SJSA1 (cell line): ENCODE measurements at regions not wholly inside any gene's neighbourhood (a gene's known extent, or its start where the extent isn't known, plus 50 kb on each side); places are given as distances from the start of the nearest gene placed in this dataset.

ENCODE experiments used
- DNase-seq, 2 experiments: peaks; one replicate each; pipeline ENCODE4 v3.0.0-alpha.2; 2015 to 2020; ENCODE audit warnings: low spot score in 2 of 2, low read depth in 1 of 2
- H3K27ac ChIP-seq: fragments of 250-450 bp; sonication (Bioruptor Pico); 2 replicates; pipeline ENCODE4 v1.5.1; 2020; ENCODE audit warnings: mild to moderate bottlenecking, moderate library complexity
- H3K27me3 ChIP-seq: fragments of 250-450 bp; sonication (Bioruptor Pico); replicated peaks from 2 replicates; pipeline ENCODE4 v1.5.1; 2020; ENCODE audit warnings: mild to moderate bottlenecking, moderate library complexity
- H3K36me3 ChIP-seq: fragments of 250-450 bp; sonication (Bioruptor Pico); 2 replicates; pipeline ENCODE4 v1.5.1; 2020; ENCODE audit warnings: mild to moderate bottlenecking
- H3K4me1 ChIP-seq: fragments of 250-450 bp; sonication (Bioruptor Pico); replicated peaks from 2 replicates; pipeline ENCODE4 v1.6.1; 2021; ENCODE audit warnings: mild to moderate bottlenecking
- H3K4me3 ChIP-seq: fragments of 250-450 bp; sonication (Bioruptor Pico); 2 replicates; pipeline ENCODE4 v1.5.1; 2020; ENCODE audit warnings: mild to moderate bottlenecking
- H3K9me3 ChIP-seq: fragments of 250-450 bp; sonication (Bioruptor Pico); replicated peaks from 2 replicates; pipeline ENCODE4 v1.5.1; 2020; ENCODE audit warnings: mild to moderate bottlenecking

DNA sequence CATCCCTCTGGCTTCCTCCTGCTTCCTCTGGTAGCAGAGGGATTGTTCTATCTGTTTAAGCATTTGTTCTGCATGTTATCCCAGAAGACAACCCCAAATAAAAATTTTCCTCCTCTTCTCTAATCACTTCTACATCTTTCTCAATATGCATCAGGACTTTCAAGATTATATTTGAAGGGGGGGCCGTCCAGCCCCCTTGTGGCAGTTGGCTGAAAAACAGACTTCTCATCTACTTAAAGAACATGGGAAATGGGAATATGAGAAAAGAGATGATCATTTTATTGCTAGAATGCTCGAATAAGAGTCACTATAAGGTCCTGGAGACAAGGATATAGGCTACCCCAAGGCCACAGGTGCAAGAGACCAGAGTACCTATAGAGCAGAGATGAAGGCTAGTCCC lies 466.0 kb downstream of the REEP3 start:
- no peaks in the 10 kb centered on the region; the same call in 1 of the 2 replicates for H3K9me3 ChIP-seq
- H3K4me1 ChIP-seq = no peaks in the 10 kb centered on the region
- H3K4me3 ChIP-seq = no peak overlapping the region
- H3K27ac ChIP-seq = no peak overlapping the region
- no peak for DNase-seq
- H3K36me3 ChIP-seq = no peaks in the 10 kb centered on the region
- no peaks in the 10 kb centered on the region for H3K27me3 ChIP-seq

GRCh38 chr10:63994371-63994770 lies 473.2 kb downstream of the REEP3 start:
- H3K27ac ChIP-seq = no peak overlapping the region
- no peaks in the 10 kb centered on the region; the same call in 1 of the 2 replicates for H3K9me3 ChIP-seq
- no peaks in the 10 kb centered on the region for H3K27me3 ChIP-seq
- DNase-seq = no peak
- no peaks in the 10 kb centered on the region for H3K4me1 ChIP-seq
- no peak overlapping the region for H3K4me3 ChIP-seq
- no peaks in the 10 kb centered on the region for H3K36me3 ChIP-seq

- Histone ChIP-seq H3K9me3 (no peaks in the 10 kb centered on the region), H3K36me3 (no peaks in the 10 kb centered on the region), H3K4me1 (no peaks in the 10 kb centered on the region), H3K4me3 (no peak overlapping the region), H3K27me3 (no peaks in the 10 kb centered on the region), H3K27ac (no peak overlapping the region)
- DNase-seq = no peak
These were observed 486.0 kb downstream of the REEP3 start for GRCh38 chr10:64007157-64007556.

GRCh38 chr10:64010711-64011110 lies 489.5 kb downstream of the REEP3 start:
- no peak for DNase-seq

GRCh38 chr10:64011912-64012714 lies 490.9 kb downstream of the REEP3 start:
- Histone ChIP-seq H3K9me3 (no peaks in the 10 kb centered on the region), H3K4me3 (no peak overlapping the region), H3K27me3 (no peaks in the 10 kb centered on the region), H3K36me3 (no peaks in the 10 kb centered on the region), H3K27ac (no peak overlapping the region), H3K4me1 (no peaks in the 10 kb centered on the region)
- DNase-seq = peak in 1 of 2 experiments; percentile 1

More at GRCh38 chr10:64010711-64011110, 489.5 kb downstream of the REEP3 start:
- no peak overlapping the region for H3K4me3 ChIP-seq
- no peaks in the 10 kb centered on the region for H3K27me3 ChIP-seq
- no peaks in the 10 kb centered on the region for H3K9me3 ChIP-seq
- no peak overlapping the region for H3K27ac ChIP-seq
- H3K36me3 ChIP-seq = no peaks in the 10 kb centered on the region
- no peaks in the 10 kb centered on the region for H3K4me1 ChIP-seq

GRCh38 chr10:64014281-64014680 lies 493.1 kb downstream of the REEP3 start:
- no peaks in the 10 kb centered on the region for H3K4me1 ChIP-seq
- no peak overlapping the region for H3K4me3 ChIP-seq
- H3K9me3 ChIP-seq = no peaks in the 10 kb centered on the region
- H3K36me3 ChIP-seq = no peaks in the 10 kb centered on the region
- no peak for DNase-seq
- H3K27me3 ChIP-seq = no peaks in the 10 kb centered on the region
- H3K27ac ChIP-seq = no peak overlapping the region

DNA sequence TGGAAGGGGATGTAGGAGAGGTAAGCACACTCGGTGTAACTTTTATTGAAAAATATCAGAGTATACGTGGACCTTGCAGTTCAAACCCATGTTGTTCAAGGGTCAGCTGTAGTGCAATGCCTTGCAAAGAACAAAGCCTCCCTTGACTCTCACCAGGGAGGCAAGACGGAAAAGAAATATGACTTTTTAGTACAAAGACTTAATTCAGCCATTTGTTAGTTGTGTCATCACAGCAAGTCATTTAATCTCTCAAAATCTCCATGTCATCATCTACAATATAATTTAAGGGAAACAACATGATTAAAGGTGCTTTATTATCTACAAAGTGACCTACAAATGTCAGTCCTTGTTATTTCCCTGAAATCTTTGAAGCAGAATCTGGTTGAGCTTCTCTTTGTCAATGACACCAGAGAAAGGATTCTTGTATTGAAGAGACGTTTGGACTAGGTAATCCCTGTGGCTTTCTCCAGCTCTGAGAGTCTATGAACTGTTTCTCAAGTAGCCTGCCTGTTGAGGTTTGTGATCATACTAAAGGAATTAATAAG lies 502.8 kb downstream of the REEP3 start:
- Histone ChIP-seq H3K27ac (no peak overlapping the region), H3K27me3 (no peaks in the 10 kb centered on the region), H3K9me3 (no peaks in the 10 kb centered on the region), H3K36me3 (no peaks in the 10 kb centered on the region), H3K4me1 (no peaks in the 10 kb centered on the region), H3K4me3 (no peak overlapping the region)
- DNase-seq = no peak

DNA sequence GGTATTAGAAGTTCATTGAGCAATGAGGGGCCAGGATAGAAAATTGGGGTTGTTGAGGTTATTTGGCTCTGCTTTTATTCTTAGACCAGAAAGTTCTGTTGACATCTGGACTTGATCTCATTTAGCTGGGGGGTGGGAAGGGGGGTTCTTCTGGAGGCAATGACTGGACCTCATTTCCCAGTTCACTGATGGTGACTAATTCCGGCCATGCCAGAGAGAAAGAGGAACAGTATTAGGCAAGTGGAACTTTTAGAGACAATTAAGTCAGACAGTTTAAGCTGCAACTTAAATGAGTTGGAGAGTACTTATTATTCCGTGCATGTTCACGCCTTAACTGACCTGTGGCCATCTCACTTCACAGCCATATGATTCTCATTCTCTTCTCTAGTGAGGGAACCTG lies 512.5 kb downstream of the REEP3 start:
- 0 out of 2 replicates have a peak, but pooled peaks cover 3% of the 10 kb centered on the region for H3K27me3 ChIP-seq
- DNase-seq = no peak
- no peaks in the 10 kb centered on the region for H3K36me3 ChIP-seq
- no peak overlapping the region for H3K27ac ChIP-seq
- no peaks in the 10 kb centered on the region for H3K9me3 ChIP-seq
- no peaks in the 10 kb centered on the region for H3K4me1 ChIP-seq
- H3K4me3 ChIP-seq = no peak overlapping the region

DNA sequence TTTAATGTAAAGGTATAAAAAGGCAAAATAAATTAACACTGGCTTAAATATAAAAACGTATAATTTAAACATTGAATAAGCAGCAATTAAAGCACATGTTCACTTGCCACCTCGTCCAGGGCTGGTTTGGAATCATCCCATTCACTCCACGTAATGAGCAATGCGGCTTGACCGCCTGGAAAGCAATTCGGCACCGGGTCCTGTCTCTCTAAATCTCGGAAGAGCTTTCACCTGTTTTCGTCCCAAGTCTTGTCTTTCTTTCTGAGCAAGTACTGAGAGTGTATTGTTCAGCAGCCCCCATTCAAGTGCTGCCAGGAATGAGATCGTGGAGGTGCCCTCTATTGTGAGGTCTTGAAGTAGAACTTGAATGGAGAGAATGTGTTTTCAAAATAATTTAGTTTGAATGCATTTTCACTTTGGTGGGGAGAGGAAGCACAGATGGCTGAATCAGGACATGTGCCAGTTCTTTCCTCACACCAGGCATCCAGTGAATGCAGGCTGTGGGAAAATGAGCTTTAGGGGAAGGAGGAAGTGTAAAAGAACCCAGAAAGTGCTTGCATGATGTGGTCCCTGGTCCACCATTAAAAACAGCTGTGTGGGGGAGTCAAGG lies 515.2 kb downstream of the REEP3 start:
- Histone ChIP-seq H3K4me3 (no peak overlapping the region), H3K4me1 (no peaks in the 10 kb centered on the region)
- no peak for DNase-seq

DNA sequence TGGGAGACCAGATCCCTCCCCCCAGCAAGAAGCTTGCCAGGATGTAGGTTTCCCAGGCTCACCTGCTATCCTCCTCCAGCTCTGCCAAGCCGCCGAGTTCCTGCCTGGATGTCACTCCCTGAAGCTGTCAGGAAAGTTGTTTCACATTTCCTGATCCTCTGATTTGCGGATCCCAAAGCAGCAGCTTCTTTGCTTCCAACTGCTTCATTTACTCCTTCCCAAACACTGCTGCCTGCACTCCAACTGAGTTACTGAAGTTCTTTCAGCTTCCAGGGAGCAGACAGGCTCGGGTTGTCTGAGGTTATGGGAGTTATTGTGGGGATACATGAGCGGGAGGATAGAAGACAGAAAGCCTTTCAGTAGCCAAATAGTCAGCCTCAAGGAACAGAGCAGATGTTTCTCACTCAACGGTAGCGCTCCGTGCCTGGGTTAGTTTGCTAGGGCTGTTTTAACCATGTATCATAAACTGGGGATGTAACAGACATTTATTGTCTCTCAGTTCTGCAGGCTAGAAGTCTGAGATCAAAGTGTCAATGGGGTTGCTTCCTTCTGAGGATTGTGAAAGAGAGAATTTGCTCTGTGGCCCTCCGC lies 516.0 kb downstream of the REEP3 start:
- Histone ChIP-seq H3K27me3 (0 out of 2 replicates have a peak, but pooled peaks cover 3% of the 10 kb centered on the region), H3K36me3 (no peaks in the 10 kb centered on the region), H3K4me3 (no peak overlapping the region), H3K9me3 (no peaks in the 10 kb centered on the region), H3K27ac (no peak overlapping the region), H3K4me1 (no peaks in the 10 kb centered on the region)
- DNase-seq = no peak

More for the DNA sequence above, 515.2 kb downstream of the REEP3 start:
- Histone ChIP-seq H3K36me3 (no peaks in the 10 kb centered on the region), H3K27ac (no peak overlapping the region), H3K9me3 (no peaks in the 10 kb centered on the region), H3K27me3 (0 out of 2 replicates have a peak, but pooled peaks cover 3% of the 10 kb centered on the region)

DNA sequence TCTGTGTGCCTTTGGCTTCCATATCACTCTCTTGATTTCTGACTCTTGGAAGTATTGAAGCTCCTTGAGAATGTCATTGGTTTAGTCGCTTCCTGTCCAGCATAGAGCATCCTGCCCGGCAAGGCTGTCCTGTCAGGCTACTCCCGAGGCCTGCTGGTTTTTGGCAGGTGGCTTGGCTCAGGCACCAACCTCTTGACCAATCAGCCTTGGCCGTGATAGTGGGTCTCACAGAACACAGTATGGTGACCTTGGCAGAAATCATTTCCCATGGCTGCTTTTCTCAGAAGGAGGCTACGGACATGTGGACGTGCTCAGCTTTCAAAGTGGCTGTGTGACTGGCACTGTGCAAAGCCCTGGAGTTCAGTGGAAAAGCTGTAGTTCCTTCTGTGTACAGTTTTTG lies 516.9 kb downstream of the REEP3 start:
- H3K36me3 ChIP-seq = no peaks in the 10 kb centered on the region
- H3K4me1 ChIP-seq = no peaks in the 10 kb centered on the region
- H3K9me3 ChIP-seq = no peaks in the 10 kb centered on the region

DNA sequence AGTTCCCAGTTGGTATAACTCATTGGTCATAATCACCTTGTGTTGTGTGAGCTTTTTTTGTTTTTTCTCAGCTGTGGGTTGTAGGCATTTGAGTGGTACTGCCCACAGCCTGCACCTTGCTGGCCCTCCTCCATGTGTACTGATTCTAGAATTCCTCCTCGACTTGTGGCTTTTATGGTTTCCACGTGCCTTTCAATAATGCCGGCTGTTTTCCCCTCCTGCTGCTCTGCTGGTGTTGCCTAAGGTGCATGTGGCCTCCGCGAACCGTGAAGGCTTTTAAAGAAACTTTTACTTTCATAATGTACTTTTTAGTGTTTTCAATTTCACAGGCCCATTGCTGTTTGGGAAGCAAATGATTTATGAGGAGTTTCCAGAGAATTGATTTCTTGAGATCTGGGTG lies 518.0 kb downstream of the REEP3 start:
- Histone ChIP-seq H3K4me3 (no peak overlapping the region), H3K27me3 (0 out of 2 replicates have a peak, but pooled peaks cover 3% of the 10 kb centered on the region), H3K36me3 (no peaks in the 10 kb centered on the region), H3K4me1 (no peaks in the 10 kb centered on the region), H3K27ac (no peak overlapping the region), H3K9me3 (no peaks in the 10 kb centered on the region)
- DNase-seq = no peak

More for the DNA sequence above, 516.9 kb downstream of the REEP3 start:
- Histone ChIP-seq H3K27ac (no peak overlapping the region), H3K27me3 (0 out of 2 replicates have a peak, but pooled peaks cover 3% of the 10 kb centered on the region), H3K4me3 (no peak overlapping the region)
- DNase-seq = no peak

GRCh38 chr10:64040781-64041180 lies 519.6 kb downstream of the REEP3 start:
- Histone ChIP-seq H3K36me3 (no peaks in the 10 kb centered on the region), H3K27ac (no peak overlapping the region), H3K4me3 (no peak overlapping the region), H3K4me1 (no peaks in the 10 kb centered on the region), H3K9me3 (no peaks in the 10 kb centered on the region), H3K27me3 (0 out of 2 replicates have a peak, but pooled peaks cover 3% of the 10 kb centered on the region)
- no peak for DNase-seq
